NOMO-1 (cell line): ENCODE measurements at regions not wholly inside any gene's neighbourhood (a gene's known extent, or its start where the extent isn't known, plus 50 kb on each side); places are given as distances from the start of the nearest gene placed in this dataset.
"Not testable (repeated sequence)": the region's sequence is repeated elsewhere in the genome, so short reads cannot be mapped to it uniquely, and the experiment has no call there.

ENCODE experiments used
- DNase-seq, 2 experiments: peaks; one replicate each; lab custom pipeline; 2025; ENCODE audit not compliant: unreplicated experiment in 2 of 2; lab: John Stamatoyannopoulos, UW

- DNase-seq: no peak
Measured at GRCh38 chr10:29702273-29703164, 67.7 kb upstream of the SVIL start.

- DNase-seq: no peak
Measured at GRCh38 chr10:29701306-29701705, 66.5 kb upstream of the SVIL start.

- no peak for DNase-seq
Measured at GRCh38 chr10:29699621-29700020, 64.8 kb upstream of the SVIL start.

GRCh38 chr10:29698773-29699490 lies 64.2 kb upstream of the SVIL start:
- no peak for DNase-seq

- DNase-seq: not testable (repeated sequence)
Measured at GRCh38 chr10:29696581-29696980, 61.8 kb upstream of the SVIL start.

- DNase-seq: no peak
Measured at GRCh38 chr10:29694121-29694520, 59.4 kb upstream of the SVIL start.

- DNase-seq: no peak
Measured at GRCh38 chr10:29692121-29692539, 57.4 kb upstream of the SVIL start.

- DNase-seq: no peak
Measured at GRCh38 chr10:29691564-29692072, 56.8 kb upstream of the SVIL start.

- DNase-seq: peak; percentile 18 to 72
Measured at GRCh38 chr10:29689001-29689400, 54.2 kb upstream of the SVIL start.

- DNase-seq: peak in 1 of 2 experiments; percentile 12
Measured at GRCh38 chr10:29688230-29688661, 53.5 kb upstream of the SVIL start.

GRCh38 chr10:29687421-29688164 lies 52.8 kb upstream of the SVIL start:
- peak; percentile 63 to 87 for DNase-seq

- no peak for DNase-seq
Measured at GRCh38 chr10:29685506-29685905, 50.7 kb upstream of the SVIL start.
